ENCODE measurements at regions not wholly inside any gene's neighbourhood (a gene's known extent, or its start where the extent isn't known, plus 50 kb on each side); places are given as distances from the start of the nearest gene placed in this dataset.

DNA sequence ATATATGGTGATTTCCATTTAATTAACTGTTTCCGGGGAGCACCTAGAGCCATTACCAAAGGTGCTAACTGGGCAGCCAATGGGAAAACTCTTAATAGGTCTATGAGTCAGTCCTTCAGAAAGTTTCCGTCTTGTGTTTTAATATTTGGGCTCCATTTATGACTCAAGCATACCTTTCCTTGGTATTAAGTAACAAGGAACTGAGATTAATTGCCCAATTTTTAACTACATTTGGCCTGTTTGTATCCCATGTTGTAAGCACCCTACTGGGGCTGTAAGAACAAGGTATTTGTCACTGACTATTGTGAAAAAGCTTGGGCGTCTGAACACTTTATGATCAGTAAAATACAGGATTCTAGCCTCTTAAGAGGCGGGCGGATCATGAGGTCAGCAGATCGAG lies 62.8 kb upstream of the FOXN3 start:
- TF ChIP-seq, protein P1, sequence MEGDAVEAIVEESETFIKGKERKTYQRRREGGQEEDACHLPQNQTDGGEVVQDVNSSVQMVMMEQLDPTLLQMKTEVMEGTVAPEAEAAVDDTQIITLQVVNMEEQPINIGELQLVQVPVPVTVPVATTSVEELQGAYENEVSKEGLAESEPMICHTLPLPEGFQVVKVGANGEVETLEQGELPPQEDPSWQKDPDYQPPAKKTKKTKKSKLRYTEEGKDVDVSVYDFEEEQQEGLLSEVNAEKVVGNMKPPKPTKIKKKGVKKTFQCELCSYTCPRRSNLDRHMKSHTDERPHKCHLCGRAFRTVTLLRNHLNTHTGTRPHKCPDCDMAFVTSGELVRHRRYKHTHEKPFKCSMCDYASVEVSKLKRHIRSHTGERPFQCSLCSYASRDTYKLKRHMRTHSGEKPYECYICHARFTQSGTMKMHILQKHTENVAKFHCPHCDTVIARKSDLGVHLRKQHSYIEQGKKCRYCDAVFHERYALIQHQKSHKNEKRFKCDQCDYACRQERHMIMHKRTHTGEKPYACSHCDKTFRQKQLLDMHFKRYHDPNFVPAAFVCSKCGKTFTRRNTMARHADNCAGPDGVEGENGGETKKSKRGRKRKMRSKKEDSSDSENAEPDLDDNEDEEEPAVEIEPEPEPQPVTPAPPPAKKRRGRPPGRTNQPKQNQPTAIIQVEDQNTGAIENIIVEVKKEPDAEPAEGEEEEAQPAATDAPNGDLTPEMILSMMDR (IDR thresholded peaks at IDR 0.05; ENCODE audit: insufficient read depth, low read length, poor library complexity, severe bottlenecking): no peak
- no peak for TF ChIP-seq EZH2phosphoT487 (conservative IDR thresholded peaks at IDR 0.05; ENCODE audit: low read length)

Measured in SU-DHL-6 (cell line).